RWPE1 (cell line): ENCODE measurements at regions not wholly inside any gene's neighbourhood (a gene's known extent, or its start where the extent isn't known, plus 50 kb on each side); places are given as distances from the start of the nearest gene placed in this dataset.

ENCODE experiments used
- CTCF ChIA-PET: fragments of 350-600 bp; sonication (Branson Sonifier 250); formaldehyde crosslinking; extraction: SDS; loops from one replicate; lab custom pipeline; 2021; lab: Yijun Ruan, JAX
- POLR2A ChIA-PET: fragments of 400-600 bp; formaldehyde crosslinking; extraction: SDS; loops from one replicate; lab custom pipeline; 2020; ENCODE audit warnings: antibody characterized with exemption; ENCODE audit not compliant: low non-redundant PET; lab: Yijun Ruan, JAX
- DNase-seq: peaks from one replicate; pipeline ENCODE4 v3.0.0; 2012; ENCODE audit warnings: low spot score
- H3K27ac ChIP-seq: fragments of 450-650 bp; 2 replicates; pipeline ENCODE4 v1.5.1; 2017
- CTCF ChIP-seq: fragments of 450-650 bp; conservative IDR thresholded peaks from 2 replicates; pipeline ENCODE4 v1.5.1; 2017; ENCODE audit warnings: low read depth, mild to moderate bottlenecking

- DNase-seq = no peak
- ChIA-PET POLR2A (no interaction called here), CTCF (interaction anchor here (0.6 kb wide), 1 partner anchor 974 kb away, joined by 3 read pairs; no protein-coding TSS in a partner anchor)
- TF ChIP-seq CTCF = no peak
- no peak overlapping the region for H3K27ac ChIP-seq
Measured at GRCh38 chr2:58845011-58845410, 603.9 kb upstream of the FANCL start.

GRCh38 chr2:58842501-58843155, 601.5 kb upstream of the FANCL start:
- no peak overlapping the region for H3K27ac ChIP-seq
- no peak for TF ChIP-seq CTCF
- POLR2A ChIA-PET = no interaction called here
- no peak for DNase-seq
- CTCF ChIA-PET = no interaction called here

GRCh38 chr2:58834404-58834803, 593.3 kb upstream of the FANCL start:
- DNase-seq = peak; percentile 8
- CTCF ChIA-PET = interaction anchor here (0.6 kb wide), 1 partner anchor 1723 kb away, joined by 4 read pairs; no protein-coding TSS in a partner anchor
- POLR2A ChIA-PET = no interaction called here

GRCh38 chr2:58826795-58827194, 585.7 kb upstream of the FANCL start:
- ChIA-PET POLR2A (no interaction called here), CTCF (no interaction called here)
- no peak overlapping the region for H3K27ac ChIP-seq
- DNase-seq = no peak
- TF ChIP-seq CTCF = no peak

More at GRCh38 chr2:58834404-58834803, 593.3 kb upstream of the FANCL start:
- no peak overlapping the region for H3K27ac ChIP-seq
- no peak for TF ChIP-seq CTCF

GRCh38 chr2:58812771-58813344, 571.7 kb upstream of the FANCL start:
- ChIA-PET POLR2A (no interaction called here), CTCF (no interaction called here)

GRCh38 chr2:58805126-58805525, 564.0 kb upstream of the FANCL start:
- ChIA-PET POLR2A (no interaction called here), CTCF (no interaction called here)
- no peak for DNase-seq
- TF ChIP-seq CTCF = no peak
- H3K27ac ChIP-seq = no peak overlapping the region

More at GRCh38 chr2:58812771-58813344, 571.7 kb upstream of the FANCL start:
- no peak for DNase-seq
- TF ChIP-seq CTCF = no peak
- no peak overlapping the region for H3K27ac ChIP-seq
